Neutrophil (primary cell): ENCODE measurements at regions not wholly inside any gene's neighbourhood (a gene's known extent, or its start where the extent isn't known, plus 50 kb on each side); places are given as distances from the start of the nearest gene placed in this dataset.

Source experiments
- H3K27ac ChIP-seq: fragments of 200-600 bp; sonication (generic); 2 replicates; pipeline ENCODE4 v1.5.1; 2016; ENCODE audit warnings: mild to moderate bottlenecking, moderate library complexity
- H3K27me3 ChIP-seq: fragments of 200-600 bp; sonication (generic); 2 replicates; pipeline ENCODE4 v1.6.0; 2016; ENCODE audit warnings: mild to moderate bottlenecking
- H3K36me3 ChIP-seq: fragments of 200-600 bp; sonication (generic); 2 replicates; pipeline ENCODE4 v1.5.1; 2017
- H3K4me1 ChIP-seq, 2 experiments: fragments of 200-600 bp in 1 of 2; sonication (generic) in 1 of 2; 1 replicate in 1 of 2; 2 replicates in 1 of 2; pipeline versions ENCODE4 v1.5.1 to v1.6.1; 2013 to 2016; ENCODE audit warnings: low read depth in 1 of 2, low read length in 1 of 2, mild to moderate bottlenecking in 1 of 2, moderate library complexity in 1 of 2; ENCODE audit not compliant: control insufficient read depth in 1 of 2, insufficient read depth in 1 of 2
- H3K4me3 ChIP-seq, 2 experiments: fragments of 200-600 bp in 1 of 2; sonication (generic) in 1 of 2; 1 replicate in 1 of 2; 2 replicates in 1 of 2; pipeline ENCODE4 v1.5.1; 2013 to 2016; ENCODE audit warnings: low read depth in 1 of 2, low read length in 1 of 2, mild to moderate bottlenecking in 1 of 2, moderate library complexity in 1 of 2
- H3K9me3 ChIP-seq: fragments of 200-600 bp; sonication (generic); 2 replicates; pipeline ENCODE4 v1.5.1; 2016
- CTCF ChIP-seq: fragments of 200-600 bp; sonication (generic); IDR thresholded peaks from 2 replicates; pipeline ENCODE4 v1.5.1; 2016; ENCODE audit warnings: antibody characterized with exemption

- peaks cover 14% of the 10 kb centered on the region for H3K27me3 ChIP-seq
- no peaks in the 10 kb centered on the region for H3K4me1 ChIP-seq
- no peaks in the 10 kb centered on the region for H3K9me3 ChIP-seq
- no peak overlapping the region for H3K27ac ChIP-seq
- no peaks in the 10 kb centered on the region for H3K36me3 ChIP-seq
- no peak for TF ChIP-seq CTCF
- H3K4me3 ChIP-seq: no peak overlapping the region
Measured at GRCh38 chr19:29365836-29366417, 153.0 kb upstream of the UQCRFS1 start.

DNA sequence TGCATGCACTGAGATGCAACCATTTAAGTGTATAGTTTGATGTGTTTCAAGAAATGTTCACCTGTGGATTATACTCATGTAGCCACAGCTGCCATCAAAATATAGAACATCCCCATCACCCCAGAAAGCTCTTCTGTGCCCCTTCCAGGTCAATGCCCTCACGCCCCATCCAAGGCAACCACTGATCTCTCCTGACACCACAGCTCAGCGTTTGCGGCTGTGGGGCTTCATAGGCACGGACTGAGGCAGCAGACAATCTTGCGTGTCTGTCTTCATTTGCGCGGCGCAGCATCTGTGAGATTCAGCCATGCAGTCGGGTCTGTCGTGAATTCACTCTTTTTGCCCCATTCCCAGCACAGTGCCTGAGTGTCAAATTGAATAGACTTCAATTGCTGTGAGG is 153.8 kb upstream of the UQCRFS1 start:
- Histone ChIP-seq H3K4me1 (no peaks in the 10 kb centered on the region), H3K27ac (no peak overlapping the region), H3K36me3 (no peaks in the 10 kb centered on the region), H3K27me3 (peaks cover 14% of the 10 kb centered on the region), H3K9me3 (no peaks in the 10 kb centered on the region), H3K4me3 (no peak overlapping the region)
- TF ChIP-seq CTCF: no peak

DNA sequence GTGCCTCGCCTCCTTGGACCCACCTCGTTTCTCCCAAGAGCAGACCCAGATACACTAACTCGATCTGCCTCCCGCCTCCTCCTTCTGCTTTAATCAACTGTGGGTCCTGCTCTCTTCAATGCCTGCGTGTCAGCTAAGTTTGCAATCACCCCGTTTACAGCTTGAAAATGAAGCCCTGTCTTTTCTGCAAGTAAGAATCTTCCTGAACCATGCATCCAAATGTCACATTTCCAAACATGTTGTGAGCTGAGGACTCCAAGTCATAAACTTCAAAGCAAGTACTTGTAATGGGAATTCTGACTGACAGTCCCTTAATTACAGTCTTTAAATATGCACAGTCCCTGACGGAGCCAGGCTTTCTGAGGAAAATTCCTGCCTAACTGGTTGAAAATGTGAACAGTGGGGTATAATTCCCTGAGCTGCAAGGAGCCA is 154.9 kb upstream of the UQCRFS1 start:
- Histone ChIP-seq H3K4me3 (no peak overlapping the region), H3K36me3 (no peaks in the 10 kb centered on the region), H3K27ac (no peak overlapping the region), H3K27me3 (peaks cover 14% of the 10 kb centered on the region), H3K4me1 (no peaks in the 10 kb centered on the region), H3K9me3 (no peaks in the 10 kb centered on the region)
- TF ChIP-seq CTCF: no peak

GRCh38 chr19:29370276-29370675 is 155.5 kb upstream of the VSTM2B start:
- no peaks in the 10 kb centered on the region for H3K9me3 ChIP-seq
- no peaks in the 10 kb centered on the region for H3K4me1 ChIP-seq
- H3K27ac ChIP-seq: no peak overlapping the region
- H3K36me3 ChIP-seq: no peaks in the 10 kb centered on the region
- no peak for TF ChIP-seq CTCF
- H3K27me3 ChIP-seq: peaks cover 14% of the 10 kb centered on the region
- no peak overlapping the region for H3K4me3 ChIP-seq

- H3K27ac ChIP-seq: no peak overlapping the region
- H3K27me3 ChIP-seq: peaks cover 14% of the 10 kb centered on the region
- no peak overlapping the region for H3K4me3 ChIP-seq
- H3K4me1 ChIP-seq: no peaks in the 10 kb centered on the region
- H3K9me3 ChIP-seq: no peaks in the 10 kb centered on the region
- no peak for TF ChIP-seq CTCF
- H3K36me3 ChIP-seq: no peaks in the 10 kb centered on the region
Measured at GRCh38 chr19:29371251-29372090, 154.3 kb upstream of the VSTM2B start.
